OCI-LY1 (cell line): ENCODE measurements at regions not wholly inside any gene's neighbourhood (a gene's known extent, or its start where the extent isn't known, plus 50 kb on each side); places are given as distances from the start of the nearest gene placed in this dataset.

Experiments
- H2AFZ ChIP-seq: fragments of 200-600 bp; sonication (generic), shearing (Covaris generic); 2 replicates; pipeline ENCODE4 v1.6.0; 2014; ENCODE audit warnings: antibody characterized with exemption, mild to moderate bottlenecking, low read length
- H3F3A ChIP-seq: fragments of 200-600 bp; sonication (generic), shearing (Covaris generic); 2 replicates; pipeline ENCODE4 v1.6.0; 2014; ENCODE audit warnings: mild to moderate bottlenecking, antibody characterized with exemption, low read length, moderate library complexity; ENCODE audit not compliant: insufficient read depth
- H3K27ac ChIP-seq: fragments of 200-600 bp; sonication (generic); 2 replicates; pipeline ENCODE4 v1.5.1; 2014; ENCODE audit warnings: low read length, mixed run types, mild to moderate bottlenecking, low read depth; ENCODE audit not compliant: poor library complexity, severe bottlenecking
- H3K27me3 ChIP-seq: fragments of 200-600 bp; sonication (generic); 2 replicates; pipeline ENCODE4 v1.6.0; 2014; ENCODE audit warnings: antibody characterized with exemption, mild to moderate bottlenecking, low read length, moderate library complexity; ENCODE audit not compliant: insufficient read depth
- H3K36me3 ChIP-seq: fragments of 200-600 bp; sonication (generic); 2 replicates; pipeline ENCODE4 v1.6.1; 2014; ENCODE audit warnings: mild to moderate bottlenecking, antibody characterized with exemption, low read length, moderate library complexity, mixed read lengths; ENCODE audit not compliant: insufficient read depth
- H3K4me1 ChIP-seq: fragments of 200-600 bp; sonication (generic); 2 replicates; pipeline ENCODE4 v1.5.1; 2014; ENCODE audit warnings: mild to moderate bottlenecking, low read length, moderate library complexity; ENCODE audit not compliant: insufficient read depth, severe bottlenecking
- H3K4me2 ChIP-seq: fragments of 200-600 bp; sonication (generic), shearing (Covaris generic); 2 replicates; pipeline ENCODE4 v1.6.1; 2014; ENCODE audit warnings: low read length
- H3K4me3 ChIP-seq: fragments of 200-600 bp; sonication (generic); 2 replicates; pipeline ENCODE4 v1.5.1; 2014; ENCODE audit warnings: low read length, low read depth, mild to moderate bottlenecking, mixed read lengths; ENCODE audit not compliant: poor library complexity, severe bottlenecking
- H3K79me2 ChIP-seq: fragments of 200-600 bp; shearing (Covaris generic); 2 replicates; pipeline ENCODE4 v1.6.1; 2016; ENCODE audit warnings: mixed run types, low read length, mixed read lengths; ENCODE audit not compliant: insufficient read depth
- H3K9ac ChIP-seq: fragments of 200-600 bp; sonication (generic), shearing (Covaris generic); 2 replicates; pipeline ENCODE4 v1.6.1; 2014; ENCODE audit warnings: mild to moderate bottlenecking, low read length, mixed read lengths
- H3K9me2 ChIP-seq: fragments of 200-600 bp; sonication (generic), shearing (Covaris generic); 2 replicates; pipeline ENCODE4 v1.6.1; 2014; ENCODE audit warnings: low read depth, mild to moderate bottlenecking, low read length, mixed read lengths
- H3K9me3 ChIP-seq: fragments of 200-600 bp; shearing (Covaris generic); 2 replicates; pipeline ENCODE4 v1.6.1; 2014; ENCODE audit warnings: low read length, mixed read lengths
- H4K20me1 ChIP-seq: fragments of 200-600 bp; sonication (generic), shearing (Covaris generic); 2 replicates; pipeline ENCODE4 v1.6.0; 2016; ENCODE audit warnings: mild to moderate bottlenecking, low read length; ENCODE audit not compliant: insufficient read depth
- EZH2 ChIP-seq: fragments of 200-600 bp; sonication (generic), shearing (Covaris generic); IDR thresholded peaks from 2 replicates; pipeline ENCODE4 v1.8.0; 2017; ENCODE audit warnings: borderline replicate concordance, mixed run types, mild to moderate bottlenecking, antibody characterized with exemption, low read length, moderate library complexity, mixed read lengths
- TF ChIP-seq, protein P1 (sequence below): fragments of 200-600 bp; sonication (generic), shearing (Covaris generic); IDR thresholded peaks from 2 replicates; pipeline ENCODE4 v1.5.1; 2017; ENCODE audit warnings: mild to moderate bottlenecking, antibody characterized with exemption, low read length, moderate library complexity, mixed read lengths

DNA sequence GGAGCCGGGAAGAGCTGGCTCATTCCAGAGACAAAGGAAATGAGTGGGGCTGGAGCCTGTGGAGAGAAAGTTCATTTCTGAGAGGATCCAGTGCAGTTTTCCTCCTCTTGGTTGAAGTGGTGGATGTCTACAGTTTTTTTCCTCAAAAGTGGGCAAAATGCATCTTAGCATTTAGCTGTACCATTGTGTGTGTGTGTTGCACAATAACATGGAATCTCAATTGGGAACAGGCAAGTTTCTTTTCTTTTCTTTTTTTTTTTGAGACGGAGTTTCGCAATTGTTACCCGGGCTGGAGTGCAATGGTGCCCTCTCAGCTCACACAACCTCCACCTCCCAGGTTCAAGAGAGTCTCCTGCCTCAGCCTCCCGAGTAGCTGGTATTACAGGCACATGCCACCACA, 101.5 kb upstream of the UBE2E1 start:
- TF ChIP-seq EZH2: no peak
- TF ChIP-seq, protein P1, sequence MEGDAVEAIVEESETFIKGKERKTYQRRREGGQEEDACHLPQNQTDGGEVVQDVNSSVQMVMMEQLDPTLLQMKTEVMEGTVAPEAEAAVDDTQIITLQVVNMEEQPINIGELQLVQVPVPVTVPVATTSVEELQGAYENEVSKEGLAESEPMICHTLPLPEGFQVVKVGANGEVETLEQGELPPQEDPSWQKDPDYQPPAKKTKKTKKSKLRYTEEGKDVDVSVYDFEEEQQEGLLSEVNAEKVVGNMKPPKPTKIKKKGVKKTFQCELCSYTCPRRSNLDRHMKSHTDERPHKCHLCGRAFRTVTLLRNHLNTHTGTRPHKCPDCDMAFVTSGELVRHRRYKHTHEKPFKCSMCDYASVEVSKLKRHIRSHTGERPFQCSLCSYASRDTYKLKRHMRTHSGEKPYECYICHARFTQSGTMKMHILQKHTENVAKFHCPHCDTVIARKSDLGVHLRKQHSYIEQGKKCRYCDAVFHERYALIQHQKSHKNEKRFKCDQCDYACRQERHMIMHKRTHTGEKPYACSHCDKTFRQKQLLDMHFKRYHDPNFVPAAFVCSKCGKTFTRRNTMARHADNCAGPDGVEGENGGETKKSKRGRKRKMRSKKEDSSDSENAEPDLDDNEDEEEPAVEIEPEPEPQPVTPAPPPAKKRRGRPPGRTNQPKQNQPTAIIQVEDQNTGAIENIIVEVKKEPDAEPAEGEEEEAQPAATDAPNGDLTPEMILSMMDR: no peak
- no peak overlapping the region for H2AFZ ChIP-seq
- H3K79me2 ChIP-seq: no peaks in the 10 kb centered on the region
- H3F3A ChIP-seq: no peaks in the 10 kb centered on the region
- H3K9me2 ChIP-seq: no peaks in the 10 kb centered on the region
- no peak overlapping the region for H3K27ac ChIP-seq
- H3K9ac ChIP-seq: no peak overlapping the region
- H3K27me3 ChIP-seq: no peaks in the 10 kb centered on the region
- no peaks in the 10 kb centered on the region for H3K36me3 ChIP-seq
- no peak overlapping the region for H3K4me2 ChIP-seq
- no peaks in the 10 kb centered on the region for H4K20me1 ChIP-seq
- peaks cover 10% of the 10 kb centered on the region for H3K4me1 ChIP-seq
- H3K9me3 ChIP-seq: no peaks in the 10 kb centered on the region
- H3K4me3 ChIP-seq: no peak overlapping the region

DNA sequence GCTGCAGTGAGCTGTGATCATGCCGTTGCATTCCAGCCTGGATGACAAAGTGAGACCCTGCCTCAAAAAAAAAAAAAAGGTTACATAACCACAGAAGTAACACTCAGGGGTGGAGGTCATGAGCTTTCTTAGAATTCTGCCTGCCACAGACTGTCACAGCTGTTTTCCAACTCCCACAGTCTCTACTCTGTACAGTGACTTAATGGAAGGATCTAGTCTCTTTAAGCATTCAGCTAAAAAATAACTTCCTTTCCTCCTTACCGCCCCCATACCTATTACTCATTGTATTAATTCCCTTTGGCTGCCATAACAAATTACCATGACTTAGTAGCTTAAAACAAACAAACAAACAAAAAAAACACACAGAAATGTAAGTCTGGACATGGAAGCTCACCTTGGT, 99.6 kb upstream of the UBE2E1 start:
- Histone ChIP-seq H4K20me1 (no peaks in the 10 kb centered on the region), H3F3A (no peaks in the 10 kb centered on the region), H3K9me3 (no peaks in the 10 kb centered on the region), H3K9me2 (no peaks in the 10 kb centered on the region), H3K79me2 (no peaks in the 10 kb centered on the region), H3K4me1 (peaks cover 10% of the 10 kb centered on the region), H3K4me2 (no peak overlapping the region), H3K36me3 (no peaks in the 10 kb centered on the region), H3K27ac (no peak overlapping the region), H3K4me3 (no peak overlapping the region), H3K27me3 (no peaks in the 10 kb centered on the region), H2AFZ (no peak overlapping the region), H3K9ac (no peak overlapping the region)
- TF ChIP-seq EZH2: no peak
- TF ChIP-seq, protein P1: no peak

DNA sequence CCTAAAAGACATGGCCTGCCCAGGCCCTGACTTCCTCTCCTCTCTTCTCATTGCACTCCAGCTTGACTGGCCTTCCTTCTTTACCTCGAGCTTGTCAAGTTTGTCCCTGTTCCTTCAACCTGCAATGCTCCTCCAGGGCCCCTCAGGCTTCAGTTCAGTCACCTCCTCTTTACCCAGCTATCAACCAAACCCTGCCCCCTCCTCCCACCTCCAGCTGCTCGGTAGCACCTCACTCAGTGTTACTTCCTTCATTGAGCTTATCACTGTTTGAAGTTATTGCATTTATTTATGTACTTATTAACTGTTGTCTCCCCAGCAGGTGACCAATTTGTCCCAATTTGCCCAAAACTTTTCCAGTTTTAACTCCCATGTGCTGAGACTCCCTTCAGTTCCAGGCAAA, 95.8 kb upstream of the UBE2E1 start:
- Histone ChIP-seq H3K4me2 (no peak overlapping the region), H3K9me3 (no peaks in the 10 kb centered on the region), H3F3A (no peaks in the 10 kb centered on the region), H3K9ac (no peak overlapping the region), H3K27ac (no peak overlapping the region), H3K27me3 (no peaks in the 10 kb centered on the region), H3K4me3 (no peak overlapping the region), H3K36me3 (no peaks in the 10 kb centered on the region), H3K4me1 (no peaks in the 10 kb centered on the region), H4K20me1 (no peaks in the 10 kb centered on the region), H3K9me2 (no peaks in the 10 kb centered on the region), H3K79me2 (no peaks in the 10 kb centered on the region), H2AFZ (no peak overlapping the region)
- TF ChIP-seq, protein P1: no peak
